Keratinocyte (primary cell): ENCODE measurements at regions not wholly inside any gene's neighbourhood (a gene's known extent, or its start where the extent isn't known, plus 50 kb on each side); places are given as distances from the start of the nearest gene placed in this dataset.

ENCODE experiments used
- EZH2 ChIP-seq: IDR thresholded peaks from one replicate; pipeline ENCODE4 v1.6.1; 2012; ENCODE audit warnings: inconsistent platforms, mild to moderate bottlenecking, low read length, moderate library complexity
- TF ChIP-seq, protein P1 (sequence below), 3 experiments: IDR thresholded peaks in 1 of 3; conservative IDR thresholded peaks in 1 of 3; optimal IDR thresholded peaks in 1 of 3; 2 replicates in 2 of 3; 3 replicates in 1 of 3; pipeline versions ENCODE3 to v1.5.1; 2011; ENCODE audit warnings: low read length in 3 of 3, mild to moderate bottlenecking in 3 of 3, moderate library complexity in 2 of 3, control low read depth in 1 of 3, inconsistent platforms in 1 of 3; ENCODE audit not compliant: insufficient read depth in 2 of 3; ENCODE audit errors: extremely low read depth in 1 of 3

- TF ChIP-seq, protein P1, sequence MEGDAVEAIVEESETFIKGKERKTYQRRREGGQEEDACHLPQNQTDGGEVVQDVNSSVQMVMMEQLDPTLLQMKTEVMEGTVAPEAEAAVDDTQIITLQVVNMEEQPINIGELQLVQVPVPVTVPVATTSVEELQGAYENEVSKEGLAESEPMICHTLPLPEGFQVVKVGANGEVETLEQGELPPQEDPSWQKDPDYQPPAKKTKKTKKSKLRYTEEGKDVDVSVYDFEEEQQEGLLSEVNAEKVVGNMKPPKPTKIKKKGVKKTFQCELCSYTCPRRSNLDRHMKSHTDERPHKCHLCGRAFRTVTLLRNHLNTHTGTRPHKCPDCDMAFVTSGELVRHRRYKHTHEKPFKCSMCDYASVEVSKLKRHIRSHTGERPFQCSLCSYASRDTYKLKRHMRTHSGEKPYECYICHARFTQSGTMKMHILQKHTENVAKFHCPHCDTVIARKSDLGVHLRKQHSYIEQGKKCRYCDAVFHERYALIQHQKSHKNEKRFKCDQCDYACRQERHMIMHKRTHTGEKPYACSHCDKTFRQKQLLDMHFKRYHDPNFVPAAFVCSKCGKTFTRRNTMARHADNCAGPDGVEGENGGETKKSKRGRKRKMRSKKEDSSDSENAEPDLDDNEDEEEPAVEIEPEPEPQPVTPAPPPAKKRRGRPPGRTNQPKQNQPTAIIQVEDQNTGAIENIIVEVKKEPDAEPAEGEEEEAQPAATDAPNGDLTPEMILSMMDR (optimal IDR thresholded peaks at IDR 0.05 in 1 of 3, IDR thresholded peaks at IDR 0.05 in 1 of 3, conservative IDR thresholded peaks at IDR 0.05 in 1 of 3; ENCODE audit: extremely low read depth in 1 of 3, insufficient read depth in 2 of 3, low read length in 3 of 3) = no peak
- no peak for TF ChIP-seq EZH2
Observed at GRCh38 chr10:6336016-6336415, 133.3 kb downstream of the PFKFB3 start.
